GM12892 (cell line): ENCODE measurements at regions not wholly inside any gene's neighbourhood (a gene's known extent, or its start where the extent isn't known, plus 50 kb on each side); places are given as distances from the start of the nearest gene placed in this dataset.

Experiments used
- POLR2A ChIP-seq: IDR thresholded peaks from 2 replicates; pipeline ENCODE4 v1.6.1; 2011; ENCODE audit warnings: low read depth, low read length, control low read depth
- POLR2AphosphoS5 ChIP-seq: IDR thresholded peaks from 2 replicates; pipeline ENCODE4 v1.6.1; 2011; ENCODE audit warnings: low read depth, low read length, control low read depth

GRCh38 chr7:17194656-17195055, 103.8 kb upstream of the AHR start:
- TF ChIP-seq POLR2AphosphoS5 (no peak), POLR2A (no peak)
